ENCODE measurements at regions not wholly inside any gene's neighbourhood (a gene's known extent, or its start where the extent isn't known, plus 50 kb on each side); places are given as distances from the start of the nearest gene placed in this dataset.

DNA sequence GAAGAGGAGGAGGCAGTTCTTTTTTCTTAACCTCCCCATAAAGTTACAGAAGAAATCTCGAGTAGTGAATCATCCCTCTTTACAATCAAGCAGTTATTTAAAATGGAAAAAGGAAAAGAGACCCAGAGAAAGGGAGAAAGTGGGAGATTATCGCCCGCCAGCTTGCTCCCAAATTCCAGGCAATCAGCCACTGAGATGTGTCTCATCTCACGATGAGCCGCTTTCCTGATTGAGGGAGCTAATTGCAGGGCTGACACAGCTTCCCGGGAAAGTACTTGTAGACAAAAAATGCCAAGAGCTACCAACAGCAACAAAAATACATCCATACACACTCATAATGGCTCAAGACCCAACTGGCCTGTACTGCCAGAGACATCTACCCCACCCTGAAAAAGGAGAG is 191.6 kb upstream of the ZC3H12A start:
- no peak overlapping the region for H3K27ac ChIP-seq
- TF ChIP-seq CTCF (IDR thresholded peaks at IDR 0.05; ENCODE audit: low read depth, low read length, missing control alignments), result no peak
- no peaks in the 10 kb centered on the region for H3K36me3 ChIP-seq (replicated peaks)
- DNase-seq, result no peak
- in situ Hi-C loops (cut with HindIII; ENCODE audit: low pct_ligation_motif_present, low sequenced_read_pairs), result no loop called here
- no peak overlapping the region for H3K4me3 ChIP-seq (ENCODE audit: low read depth, low read length)
- no peaks in the 10 kb centered on the region for H3K27me3 ChIP-seq (replicated peaks)

- Histone ChIP-seq H3K27me3 (replicated peaks) (no peaks in the 10 kb centered on the region), H3K27ac (no peak overlapping the region), H3K4me3 (ENCODE audit: low read depth, low read length) (no peak overlapping the region), H3K36me3 (replicated peaks) (no peaks in the 10 kb centered on the region)
- DNase-seq, result no peak
- no peak for TF ChIP-seq CTCF (IDR thresholded peaks at IDR 0.05; ENCODE audit: low read depth, low read length, missing control alignments)
- in situ Hi-C loops (cut with HindIII; ENCODE audit: low pct_ligation_motif_present, low sequenced_read_pairs), result no loop called here
Observed at GRCh38 chr1:37284053-37284452, 190.3 kb upstream of the ZC3H12A start.

GRCh38 chr1:37286881-37287280 is 187.5 kb upstream of the ZC3H12A start:
- H3K4me3 ChIP-seq (ENCODE audit: low read depth, low read length), result no peak overlapping the region
- in situ Hi-C loops (cut with HindIII; ENCODE audit: low pct_ligation_motif_present, low sequenced_read_pairs), result no loop called here
- H3K36me3 ChIP-seq (replicated peaks), result no peaks in the 10 kb centered on the region
- H3K27me3 ChIP-seq (replicated peaks), result no peaks in the 10 kb centered on the region
- no peak overlapping the region for H3K27ac ChIP-seq
- DNase-seq, result no peak
- TF ChIP-seq CTCF (IDR thresholded peaks at IDR 0.05; ENCODE audit: low read depth, low read length, missing control alignments), result no peak

DNA sequence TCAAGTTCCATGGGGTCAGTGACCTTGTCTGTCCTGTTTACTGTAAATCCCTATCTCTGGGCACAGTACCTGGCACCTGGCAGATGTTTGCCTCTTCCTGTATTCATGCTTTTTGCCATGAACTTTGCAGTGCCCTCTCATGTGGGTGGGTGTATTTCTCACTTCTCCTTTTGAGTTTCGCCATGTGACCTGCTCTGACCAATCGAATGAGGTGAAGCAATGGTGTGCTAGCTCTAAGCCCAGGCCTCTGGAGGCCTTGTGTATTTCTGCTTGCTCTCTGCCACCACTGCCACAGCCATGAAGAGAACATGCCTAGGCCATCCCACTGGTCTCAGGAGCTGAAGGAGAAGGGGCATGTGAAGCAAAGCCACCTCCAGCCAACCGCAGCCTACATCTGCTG is 185.5 kb upstream of the ZC3H12A start:
- H3K27ac ChIP-seq, result no peak overlapping the region
- in situ Hi-C loops (cut with HindIII; ENCODE audit: low pct_ligation_motif_present, low sequenced_read_pairs), result no loop called here
- DNase-seq, result no peak

GRCh38 chr1:37290718-37291117 is 183.7 kb upstream of the ZC3H12A start:
- no peak for DNase-seq
- no peaks in the 10 kb centered on the region for H3K27me3 ChIP-seq (replicated peaks)
- in situ Hi-C loops (cut with HindIII; ENCODE audit: low pct_ligation_motif_present, low sequenced_read_pairs), result no loop called here
- no peak overlapping the region for H3K27ac ChIP-seq
- no peak overlapping the region for H3K4me3 ChIP-seq (ENCODE audit: low read depth, low read length)
- no peaks in the 10 kb centered on the region for H3K36me3 ChIP-seq (replicated peaks)
- no peak for TF ChIP-seq CTCF (IDR thresholded peaks at IDR 0.05; ENCODE audit: low read depth, low read length, missing control alignments)

More for the DNA sequence above, 185.5 kb upstream of the ZC3H12A start:
- Histone ChIP-seq H3K36me3 (replicated peaks) (no peaks in the 10 kb centered on the region), H3K27me3 (replicated peaks) (no peaks in the 10 kb centered on the region), H3K4me3 (ENCODE audit: low read depth, low read length) (no peak overlapping the region)
- TF ChIP-seq CTCF (IDR thresholded peaks at IDR 0.05; ENCODE audit: low read depth, low read length, missing control alignments), result no peak

GRCh38 chr1:37292789-37293188 is 181.6 kb upstream of the ZC3H12A start:
- no peak for TF ChIP-seq CTCF (IDR thresholded peaks at IDR 0.05; ENCODE audit: low read depth, low read length, missing control alignments)
- Histone ChIP-seq H3K27ac (no peak overlapping the region), H3K4me3 (ENCODE audit: low read depth, low read length) (no peak overlapping the region), H3K27me3 (replicated peaks) (no peaks in the 10 kb centered on the region), H3K36me3 (replicated peaks) (no peaks in the 10 kb centered on the region)
- in situ Hi-C loops (cut with HindIII; ENCODE audit: low pct_ligation_motif_present, low sequenced_read_pairs), result no loop called here
- DNase-seq, result no peak

All from brain microvascular endothelial cell (primary cell).